Activated naive CD4-positive, alpha-beta T cell treated with anti-CD3 and anti-CD28 coated beads, Interleukin-2, amount 50 U/mL, for 72 hours (primary cell): ENCODE measurements at regions not wholly inside any gene's neighbourhood (a gene's known extent, or its start where the extent isn't known, plus 50 kb on each side); places are given as distances from the start of the nearest gene placed in this dataset.

ENCODE experiments used
- ATAC-seq, 2 donors: fragments of 150-1000 bp; cut with Tn5 transposase; 2 replicates each; pipeline ENCODE4 v1.10.0; 2021; ENCODE audit warnings: mild to moderate bottlenecking in 2 of 2, moderate library complexity in 2 of 2
- DNase-seq, 2 donors: peaks; one replicate each; pipeline ENCODE4 v3.0.0; 2021 to 2022; ENCODE audit warnings: low spot score in 2 of 2
- H3K27ac Mint-ChIP-seq, 2 donors: one replicate each; pipeline ENCODE4 v1.8.0; 2022; ENCODE audit warnings: mild to moderate bottlenecking in 2 of 2, mixed read lengths in 2 of 2
- H3K36me3 Mint-ChIP-seq, 2 donors: one replicate each; pipeline ENCODE4 v1.8.0; 2022; ENCODE audit warnings: mixed read lengths in 2 of 2
- H3K9me3 Mint-ChIP-seq, 2 donors: one replicate each; pipeline ENCODE4 v1.8.0; 2022; ENCODE audit warnings: mixed read lengths in 2 of 2

DNA sequence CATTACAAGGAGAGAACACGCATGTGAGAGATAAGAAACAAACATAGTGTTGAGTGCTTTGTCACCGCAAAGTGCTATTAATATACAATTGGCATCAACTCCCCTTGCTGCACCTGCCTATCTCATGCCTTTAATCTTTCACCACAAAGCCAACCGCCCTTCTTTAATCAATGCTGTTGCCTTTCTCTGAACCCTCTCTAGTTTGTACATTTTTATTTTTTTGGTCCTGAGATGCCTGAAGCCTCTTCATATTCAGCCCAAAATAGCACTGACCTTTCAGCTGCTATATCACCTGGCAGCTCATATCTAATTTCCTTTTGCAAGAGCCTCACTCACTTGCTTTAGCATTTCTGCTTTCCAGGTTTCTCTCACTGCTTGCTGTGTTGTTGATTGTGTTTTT, 504.7 kb downstream of the NUF2 start:
- no peaks in the 10 kb centered on the region for H3K36me3 Mint-ChIP-seq
- DNase-seq (no peak), ATAC-seq (no peak)
- no peak overlapping the region for H3K27ac Mint-ChIP-seq
- peaks cover 14 to 17% of the 10 kb centered on the region in 2 donors for H3K9me3 Mint-ChIP-seq

DNA sequence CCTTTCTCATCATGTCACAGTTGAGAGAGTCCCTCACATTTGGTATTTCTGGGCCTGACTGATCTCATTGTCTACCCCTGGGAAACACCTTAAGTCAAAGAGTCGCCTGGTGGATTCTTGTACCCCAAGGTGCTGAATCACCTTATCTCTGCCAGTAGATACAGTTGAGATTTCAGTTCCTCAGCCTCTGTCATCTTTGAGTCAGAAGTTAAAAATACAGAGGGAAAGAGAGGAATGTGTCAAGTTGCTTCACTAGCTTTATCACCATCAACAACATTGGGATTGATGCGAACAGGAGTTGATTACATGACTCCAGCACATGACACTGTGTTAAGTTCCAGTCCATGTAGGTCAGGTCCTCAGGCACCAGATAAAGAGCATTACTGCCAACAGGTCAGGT, 513.0 kb downstream of the NUF2 start:
- Mint-ChIP-seq H3K36me3 (no peaks in the 10 kb centered on the region), H3K9me3 (peaks cover 13 to 16% of the 10 kb centered on the region in 2 donors), H3K27ac (no peak overlapping the region)
- DNase-seq, result no peak
- ATAC-seq, result no peak

DNA sequence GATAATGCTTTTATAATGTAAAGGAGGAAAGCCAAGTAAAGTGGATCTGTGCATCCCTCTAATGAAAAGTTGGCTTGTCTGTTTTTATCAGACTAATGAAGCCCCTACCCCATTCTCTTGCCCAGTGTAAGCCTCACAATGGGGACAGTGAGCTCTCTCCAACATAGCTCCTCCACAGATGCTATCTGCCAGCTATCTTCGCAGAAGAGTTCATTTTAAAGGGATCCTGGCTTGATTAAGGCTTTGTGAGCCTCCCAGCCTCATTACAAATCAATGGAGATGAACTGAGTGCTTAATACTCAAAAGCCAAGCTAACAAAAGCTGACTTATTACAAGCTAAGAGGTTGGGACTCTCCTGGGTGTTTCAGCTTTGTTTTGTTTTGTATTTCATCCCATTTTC, 514.7 kb downstream of the NUF2 start:
- Mint-ChIP-seq H3K27ac (no peak overlapping the region), H3K36me3 (no peaks in the 10 kb centered on the region), H3K9me3 (peaks cover 9 to 16% of the 10 kb centered on the region in 2 donors)
- ATAC-seq (no peak), DNase-seq (no peak)

DNA sequence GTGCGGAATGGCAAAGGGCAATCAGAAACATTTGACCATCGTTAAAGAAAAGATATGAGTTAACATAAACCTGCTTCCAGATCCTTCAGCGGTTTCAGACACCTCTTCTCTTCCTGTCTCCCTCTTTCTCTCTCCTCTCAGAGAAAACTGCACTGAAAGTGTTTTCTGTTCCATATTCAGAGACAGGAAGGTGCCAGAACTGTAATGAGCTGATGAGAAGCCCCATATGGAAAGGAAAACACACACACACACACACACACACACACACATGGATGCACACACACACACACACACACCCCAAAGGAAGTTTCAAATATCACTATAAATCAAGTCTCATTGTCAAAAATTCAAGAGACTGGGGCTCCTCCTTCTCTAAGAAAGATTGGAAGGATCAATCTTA, 515.5 kb downstream of the NUF2 start:
- H3K27ac Mint-ChIP-seq, result no peak overlapping the region
- DNase-seq (no peak), ATAC-seq (no peak)
- peaks cover 9 to 21% of the 10 kb centered on the region in 2 donors for H3K9me3 Mint-ChIP-seq
- H3K36me3 Mint-ChIP-seq, result no peaks in the 10 kb centered on the region

DNA sequence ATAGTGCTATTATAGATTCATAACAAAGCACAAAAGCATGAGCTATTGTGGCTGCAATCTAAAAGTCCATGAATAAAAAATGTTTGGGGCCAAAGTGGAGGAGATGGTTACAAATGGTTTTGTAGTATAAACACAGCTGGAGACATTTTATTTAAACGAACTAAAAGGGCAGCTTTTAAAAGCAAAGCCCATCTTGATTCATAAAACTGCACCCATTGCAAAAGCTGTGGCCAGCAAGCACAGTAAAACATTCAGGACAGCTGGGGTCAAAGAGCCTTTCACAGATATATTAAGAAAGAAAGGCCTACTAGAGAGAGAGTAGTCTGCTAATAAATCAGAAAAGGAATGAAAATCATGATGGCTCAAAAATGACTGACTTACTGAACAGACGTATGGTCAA, 520.8 kb downstream of the NUF2 start:
- DNase-seq, result no peak
- Mint-ChIP-seq H3K27ac (no peak overlapping the region), H3K36me3 (no peaks in the 10 kb centered on the region), H3K9me3 (peaks cover 8 to 12% of the 10 kb centered on the region in 2 donors)
- no peak for ATAC-seq

DNA sequence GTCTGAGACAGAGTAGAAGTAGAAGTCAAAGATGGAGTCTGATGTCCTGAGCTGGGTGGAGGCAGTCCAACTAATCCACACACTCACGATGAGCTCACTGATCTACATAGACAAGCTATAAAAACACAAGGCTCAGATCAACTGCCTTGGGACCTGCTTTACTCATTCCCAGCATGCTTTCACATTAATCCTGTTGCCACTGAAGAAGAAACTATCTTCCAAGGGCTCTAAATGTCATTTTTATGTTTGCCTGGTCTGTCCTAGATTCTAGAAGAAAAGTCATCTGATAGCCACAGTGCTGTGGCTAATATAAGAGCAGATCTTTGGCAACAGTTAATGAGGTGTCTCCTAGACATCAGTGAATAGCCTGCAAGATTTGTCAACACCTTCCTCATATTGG, 522.7 kb downstream of the NUF2 start:
- Mint-ChIP-seq H3K27ac (no peak overlapping the region), H3K36me3 (no peaks in the 10 kb centered on the region), H3K9me3 (peaks cover 7 to 8% of the 10 kb centered on the region in 2 donors)
- DNase-seq (no peak), ATAC-seq (no peak)

DNA sequence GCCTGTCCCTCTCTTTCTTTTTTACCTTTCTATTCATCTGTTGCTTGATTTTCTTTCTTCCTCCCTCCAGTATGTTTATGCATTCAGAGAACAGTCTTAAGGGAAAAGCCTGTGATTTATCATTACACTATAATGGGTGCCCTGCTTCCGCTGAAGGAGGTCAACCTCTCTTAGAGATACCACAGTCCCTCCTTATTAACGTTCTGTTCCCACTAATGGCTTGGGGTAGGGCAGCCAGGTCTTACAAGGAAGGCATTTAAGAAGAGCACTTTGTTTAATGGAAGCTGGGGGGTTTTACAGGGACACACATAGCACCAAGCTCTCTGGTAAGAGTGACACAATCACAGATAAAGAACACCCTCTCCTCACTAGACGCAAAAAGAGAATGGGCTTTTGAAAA, 523.5 kb downstream of the NUF2 start:
- ATAC-seq, result no peak
- H3K27ac Mint-ChIP-seq, result no peak overlapping the region

DNA sequence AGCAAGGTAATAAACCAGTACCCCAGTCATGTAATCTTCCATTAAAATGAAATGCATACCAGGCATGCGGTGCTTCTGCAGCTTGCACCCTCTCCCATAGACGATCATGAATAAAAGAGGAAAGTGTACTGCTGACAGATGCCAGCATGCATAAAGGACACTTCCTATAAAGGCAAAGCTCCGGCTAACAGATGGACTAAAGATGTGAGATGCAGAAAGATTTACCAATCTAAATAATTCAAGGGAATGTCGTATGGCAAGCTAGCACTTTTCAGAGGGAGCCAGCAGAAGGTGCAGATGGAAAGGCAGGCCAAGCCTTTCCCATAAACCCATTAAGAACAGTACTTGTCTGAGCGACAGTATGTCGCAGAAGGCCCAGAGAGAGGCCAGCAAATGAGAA, 542.0 kb downstream of the NUF2 start:
- ATAC-seq, result no peak
- Mint-ChIP-seq H3K27ac (no peak overlapping the region), H3K36me3 (peaks cover 0 to 4% of the 10 kb centered on the region in 2 donors), H3K9me3 (peaks cover 21 to 22% of the 10 kb centered on the region in 2 donors)
- DNase-seq, result no peak

More for the DNA sequence above, 523.5 kb downstream of the NUF2 start:
- Mint-ChIP-seq H3K9me3 (peaks cover 7 to 8% of the 10 kb centered on the region in 2 donors), H3K36me3 (no peaks in the 10 kb centered on the region)
- DNase-seq, result no peak

DNA sequence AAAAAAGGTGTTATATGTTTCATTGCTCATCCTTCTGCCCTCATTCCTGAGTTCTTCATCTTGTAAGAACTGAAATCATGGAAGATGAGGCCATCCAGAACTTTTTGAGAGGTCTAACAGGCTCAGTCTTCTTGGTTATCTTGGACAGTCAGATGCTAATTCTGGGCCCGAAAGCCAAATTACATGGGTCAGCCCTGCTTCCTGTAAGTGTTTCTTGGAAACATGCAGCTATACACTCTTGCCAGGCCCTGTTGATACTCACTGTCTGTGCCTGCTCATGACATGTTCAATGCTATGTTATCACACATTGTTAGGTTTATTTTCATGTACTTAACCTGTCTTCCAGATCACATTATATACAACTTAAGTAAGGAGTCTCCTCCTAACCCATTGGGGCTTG, 542.5 kb downstream of the NUF2 start:
- ATAC-seq (no peak), DNase-seq (no peak)
- Mint-ChIP-seq H3K27ac (no peak overlapping the region), H3K36me3 (peaks cover 0 to 4% of the 10 kb centered on the region in 2 donors), H3K9me3 (peaks cover 24 to 26% of the 10 kb centered on the region in 2 donors)

DNA sequence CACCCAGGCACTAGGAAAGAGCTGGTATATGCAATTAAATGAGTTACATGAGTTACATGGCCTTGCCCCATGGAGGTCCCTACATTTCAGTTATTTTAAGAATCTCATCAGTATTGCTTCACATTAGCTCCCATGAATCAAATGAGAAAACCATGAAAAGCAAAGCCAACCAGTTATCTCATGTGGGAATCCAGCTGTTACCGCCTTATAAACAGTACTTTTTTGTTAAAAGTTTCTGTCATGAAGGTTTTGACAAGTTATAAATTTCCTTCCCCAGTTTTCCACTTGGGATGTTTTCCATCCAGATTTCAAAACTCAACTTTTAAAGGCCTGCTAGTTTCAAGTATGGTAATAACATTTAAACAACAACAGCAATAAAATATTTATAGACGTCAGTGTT, 544.8 kb downstream of the NUF2 start:
- peaks cover 27 to 32% of the 10 kb centered on the region in 2 donors for H3K9me3 Mint-ChIP-seq
- H3K36me3 Mint-ChIP-seq, result peaks cover 0 to 9% of the 10 kb centered on the region in 2 donors
- H3K27ac Mint-ChIP-seq, result no peak overlapping the region
- ATAC-seq, result no peak
- DNase-seq, result no peak

DNA sequence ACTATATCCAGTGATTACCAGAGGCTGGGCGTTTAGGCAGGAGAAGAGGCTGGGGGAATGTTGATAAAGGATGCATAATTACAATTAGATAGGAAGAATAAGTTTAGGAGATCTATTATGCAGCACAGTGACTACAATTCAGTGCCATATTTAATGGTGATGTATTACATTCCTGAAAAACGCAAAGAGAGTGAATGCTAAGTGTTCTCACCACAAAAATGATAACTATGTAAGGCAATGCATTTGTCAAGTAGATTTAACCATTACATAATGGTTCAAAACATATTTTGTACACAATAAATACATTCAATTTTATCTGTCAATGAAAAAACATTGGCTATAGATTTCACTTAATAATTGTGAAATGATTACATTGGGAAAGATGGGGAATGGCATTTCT, 548.9 kb downstream of the NUF2 start:
- Mint-ChIP-seq H3K36me3 (peaks cover 5 to 22% of the 10 kb centered on the region in 2 donors), H3K27ac (no peak overlapping the region), H3K9me3 (peaks cover 24 to 34% of the 10 kb centered on the region in 2 donors)
- DNase-seq (no peak), ATAC-seq (no peak)

DNA sequence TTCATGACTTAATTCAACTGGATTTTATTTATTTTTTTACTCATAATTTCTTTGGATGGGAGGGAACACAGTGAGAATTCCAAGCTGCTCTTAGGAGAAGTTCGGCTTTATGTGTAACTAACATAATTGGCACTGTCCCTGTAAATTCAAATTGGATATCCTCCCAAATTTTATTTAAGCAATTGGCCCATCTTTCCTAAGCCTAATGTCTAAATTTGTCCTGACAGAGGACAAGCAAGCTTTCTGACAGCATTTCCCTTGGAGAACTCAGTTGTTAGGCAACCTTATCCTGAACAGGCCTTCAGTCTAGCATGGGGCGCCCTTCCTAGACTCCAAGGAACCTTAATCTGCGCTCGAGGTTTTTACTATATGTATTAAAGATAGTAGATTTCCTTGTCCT, 550.3 kb downstream of the NUF2 start:
- Mint-ChIP-seq H3K36me3 (peaks cover 5 to 22% of the 10 kb centered on the region in 2 donors), H3K9me3 (peaks cover 26 to 32% of the 10 kb centered on the region in 2 donors), H3K27ac (no peak overlapping the region)
- ATAC-seq (no peak), DNase-seq (no peak)

DNA sequence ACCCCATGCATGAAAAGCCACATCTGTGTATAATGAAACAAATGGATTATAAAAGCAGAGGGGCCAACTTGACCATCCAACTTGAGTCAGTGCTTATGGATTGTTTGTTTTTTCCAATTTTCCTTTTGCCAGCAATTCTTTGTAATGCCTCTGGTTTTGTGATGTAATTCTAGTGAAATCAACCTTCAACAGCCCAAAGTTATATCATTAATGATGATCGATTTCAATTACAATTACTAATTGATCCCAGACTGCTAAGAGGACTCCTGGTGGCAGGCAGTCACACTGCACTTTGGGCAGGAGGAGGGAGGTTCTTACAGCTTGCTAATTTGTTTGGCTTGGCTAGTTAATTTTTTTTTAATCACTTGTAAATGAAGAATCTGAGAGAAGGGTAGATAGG, 552.3 kb downstream of the NUF2 start:
- peaks cover 5 to 18% of the 10 kb centered on the region in 2 donors for H3K36me3 Mint-ChIP-seq
- DNase-seq (no peak), ATAC-seq (no peak)
- H3K9me3 Mint-ChIP-seq, result peaks cover 23% of the 10 kb centered on the region in 2 donors
- H3K27ac Mint-ChIP-seq, result no peak overlapping the region

DNA sequence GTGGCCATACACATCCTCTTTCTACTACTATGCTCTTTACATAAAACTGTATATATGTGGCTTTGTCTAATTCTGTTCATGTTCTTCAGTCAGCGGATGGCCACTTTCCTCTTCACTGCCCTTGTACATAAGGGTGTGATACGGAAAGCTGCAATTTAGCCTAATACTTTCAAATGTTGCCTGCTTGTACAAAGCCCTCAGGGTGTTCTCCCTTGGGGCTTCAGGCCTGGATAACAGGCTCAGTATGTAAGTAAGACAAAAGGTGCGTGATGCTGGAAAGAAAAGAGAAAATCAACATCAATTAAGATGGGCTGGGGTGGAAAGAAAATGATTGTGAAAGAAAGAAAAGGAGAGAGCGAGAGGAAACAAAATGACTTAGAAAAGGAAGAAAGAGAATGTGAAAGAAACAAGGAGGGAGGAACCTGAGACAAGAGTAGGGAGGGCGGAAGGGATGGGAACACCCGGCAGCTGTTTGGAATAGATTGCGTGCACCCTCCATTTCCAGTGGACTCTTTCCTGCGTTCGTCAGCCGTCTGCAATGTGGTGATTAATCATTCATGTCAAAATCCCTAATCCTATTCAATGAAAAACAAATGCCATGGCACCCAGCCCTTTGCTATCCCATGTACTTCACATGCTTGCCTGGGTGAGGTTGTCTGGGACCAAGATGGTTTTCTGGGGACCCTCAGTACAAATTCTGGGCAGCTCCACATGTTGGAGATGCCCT, 553.6 kb downstream of the NUF2 start:
- Mint-ChIP-seq H3K36me3 (peaks cover 5 to 16% of the 10 kb centered on the region in 2 donors), H3K27ac (no peak overlapping the region), H3K9me3 (peaks cover 17 to 18% of the 10 kb centered on the region in 2 donors)
- no peak for DNase-seq
- ATAC-seq, result no peak

DNA sequence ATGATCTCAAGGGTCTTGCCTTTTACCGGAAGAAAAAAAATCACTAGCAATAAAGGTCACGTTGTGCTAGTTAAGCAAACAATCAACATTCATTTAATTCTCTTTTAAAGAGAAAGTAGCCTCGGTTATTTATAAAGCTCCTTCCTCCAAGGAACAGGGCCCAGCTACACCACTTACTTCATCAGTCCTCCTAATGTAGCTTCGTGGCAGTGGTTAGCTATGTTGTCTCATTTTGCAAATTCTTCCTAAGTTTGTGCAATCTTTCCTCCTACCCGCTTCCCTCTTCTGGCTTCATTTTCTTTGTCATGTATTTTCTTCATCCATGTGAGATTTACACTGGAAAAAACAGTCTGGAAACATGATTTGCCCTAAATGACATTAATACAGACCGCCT, 554.2 kb downstream of the NUF2 start:
- DNase-seq (no peak), ATAC-seq (no peak)
- H3K27ac Mint-ChIP-seq, result no peak overlapping the region
- H3K36me3 Mint-ChIP-seq, result peaks cover 5 to 13% of the 10 kb centered on the region in 2 donors
- H3K9me3 Mint-ChIP-seq, result peaks cover 16 to 17% of the 10 kb centered on the region in 2 donors

DNA sequence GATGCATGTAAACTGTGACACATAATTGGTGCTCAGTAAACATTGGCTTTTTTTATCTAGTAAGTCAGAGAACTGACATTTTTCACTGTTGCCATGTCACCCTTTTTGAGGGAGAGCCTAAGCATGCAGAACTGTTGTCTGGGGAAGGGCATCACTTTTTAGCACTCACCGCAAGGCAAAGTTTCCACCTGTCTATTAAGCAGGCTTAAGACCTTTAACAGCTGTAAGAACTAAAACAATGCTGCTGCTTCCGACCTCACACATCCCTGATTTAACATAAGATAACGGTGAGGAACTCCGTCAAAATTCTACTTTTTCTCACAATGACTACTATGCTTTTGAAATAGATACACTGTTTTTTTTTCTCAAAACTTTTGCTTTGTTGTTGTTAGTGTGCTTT, 554.8 kb downstream of the NUF2 start:
- peaks cover 5 to 13% of the 10 kb centered on the region in 2 donors for H3K36me3 Mint-ChIP-seq
- ATAC-seq, result no peak
- H3K9me3 Mint-ChIP-seq, result peaks cover 16 to 17% of the 10 kb centered on the region in 2 donors
- no peak overlapping the region for H3K27ac Mint-ChIP-seq
- DNase-seq, result no peak

DNA sequence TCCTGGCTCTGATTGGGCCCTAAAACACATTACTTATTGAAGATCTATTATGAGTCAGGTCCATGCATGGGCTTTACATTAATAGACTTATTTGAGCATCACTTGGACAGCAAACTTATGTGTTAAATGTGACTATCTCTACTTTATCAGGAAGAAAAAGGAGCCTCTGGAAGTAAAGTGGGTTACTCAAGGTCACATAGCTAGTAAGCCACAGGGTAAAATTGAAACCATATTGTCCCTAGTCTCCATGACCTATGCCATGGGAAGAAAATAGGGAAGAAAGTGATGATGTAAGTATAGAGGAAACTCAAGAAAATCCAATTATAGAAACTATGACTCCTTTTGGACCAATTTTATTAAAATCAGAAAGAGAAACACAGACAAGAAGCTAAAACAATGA, 555.3 kb downstream of the NUF2 start:
- ATAC-seq (no peak), DNase-seq (no peak)
- Mint-ChIP-seq H3K27ac (no peak overlapping the region), H3K36me3 (peaks cover 5 to 13% of the 10 kb centered on the region in 2 donors), H3K9me3 (peaks cover 16 to 17% of the 10 kb centered on the region in 2 donors)

DNA sequence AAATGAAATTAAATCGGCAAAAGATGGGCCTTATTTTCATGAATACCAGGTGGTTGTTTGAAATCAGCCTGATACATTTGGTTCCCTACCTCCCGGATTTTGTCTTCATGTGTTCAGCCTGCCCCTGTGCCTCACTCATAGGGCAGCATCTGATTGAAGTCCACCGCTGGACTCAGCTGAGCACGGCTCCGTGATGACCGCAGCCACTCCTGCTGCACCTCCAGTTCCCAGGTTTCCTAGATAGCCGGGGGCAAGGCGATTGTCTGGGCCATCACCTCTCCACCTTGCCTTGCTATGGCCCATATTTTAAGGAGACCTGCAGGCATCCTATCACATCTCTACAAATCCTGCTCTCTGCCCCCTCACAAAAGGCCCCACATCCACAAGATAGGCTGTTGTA, 563.8 kb downstream of the NUF2 start:
- no peak for ATAC-seq
- H3K36me3 Mint-ChIP-seq, result no peaks in the 10 kb centered on the region
- no peak for DNase-seq

More for the DNA sequence above, 563.8 kb downstream of the NUF2 start:
- Mint-ChIP-seq H3K27ac (no peak overlapping the region), H3K9me3 (peaks cover 6 to 11% of the 10 kb centered on the region in 2 donors)
